Aorta (tissue), 5 donors: ENCODE measurements at regions not wholly inside any gene's neighbourhood (a gene's known extent, or its start where the extent isn't known, plus 50 kb on each side); places are given as distances from the start of the nearest gene placed in this dataset.

Experiments used
- ATAC-seq: fragments of 200-7000 bp; cut with Tn5 transposase; one replicate; pipeline ENCODE4 v1.9.1; 2022; ENCODE audit warnings: moderate library complexity; ENCODE audit not compliant: low FRiP score
- DNase-seq, 2 donors: peaks; one replicate each; pipeline ENCODE4 v3.0.0-alpha.2; 2020
- H3K27ac ChIP-seq, 2 donors: one replicate each; pipeline ENCODE4 v1.5.1; 2013; ENCODE audit warnings: low read length in 2 of 2, mild to moderate bottlenecking in 2 of 2, moderate library complexity in 2 of 2, control low read depth in 1 of 2, inconsistent platforms in 1 of 2, low read depth in 1 of 2
- H3K27me3 ChIP-seq, 2 donors: one replicate each; pipeline ENCODE4 v1.6.1; 2013; ENCODE audit warnings: control low read depth in 1 of 2, low read length in 1 of 2, mild to moderate bottlenecking in 1 of 2, moderate library complexity in 1 of 2; ENCODE audit not compliant: insufficient read depth in 2 of 2, control insufficient read depth in 1 of 2
- H3K36me3 ChIP-seq, 2 donors: one replicate each; pipeline ENCODE4 v1.6.1; 2013; ENCODE audit warnings: control low read depth in 1 of 2, low read length in 1 of 2, mild to moderate bottlenecking in 1 of 2; ENCODE audit not compliant: insufficient read depth in 2 of 2, control insufficient read depth in 1 of 2
- H3K4me1 ChIP-seq, 2 donors: one replicate each; pipeline ENCODE4 v1.6.1; 2013; ENCODE audit warnings: low read length in 2 of 2, control low read depth in 1 of 2, mild to moderate bottlenecking in 1 of 2, moderate library complexity in 1 of 2; ENCODE audit not compliant: insufficient read depth in 2 of 2, control insufficient read depth in 1 of 2
- H3K4me3 ChIP-seq, 2 donors: one replicate each; pipeline ENCODE4 v1.5.1; 2013; ENCODE audit warnings: low read length in 2 of 2, control low read depth in 1 of 2, mild to moderate bottlenecking in 1 of 2
- H3K9me3 ChIP-seq: one replicate; pipeline ENCODE4 v1.6.1; 2013; ENCODE audit warnings: mild to moderate bottlenecking, low read length; ENCODE audit not compliant: control insufficient read depth
- WGBS, 2 donors: extraction: QIAGEN DNeasy Blood & Tissue Kit; methylation state at CpG; one replicate each; pipeline ENCODE4 v1.1.7; 2013; 5-methylcytosine and 5-hydroxymethylcytosine counted together
- intact Hi-C, 2 donors: fragments of 100-400 bp; cut with DNase I; formaldehyde crosslinking; loops; one replicate each; pipeline versions ENCODE4 v1.14.2 to v1.15.0; 2022
- donor health status: healthy with polysubstance abuse.
- donor health status: Bipolar disorder and iron deficiency.
- donor health status: DM: no; HTN: no; CAD: no.
- donor health status: DM: no; HTN: no; CAD: no.
- donor health status: DM: yes; HTN: yes; CAD: no.

DNA sequence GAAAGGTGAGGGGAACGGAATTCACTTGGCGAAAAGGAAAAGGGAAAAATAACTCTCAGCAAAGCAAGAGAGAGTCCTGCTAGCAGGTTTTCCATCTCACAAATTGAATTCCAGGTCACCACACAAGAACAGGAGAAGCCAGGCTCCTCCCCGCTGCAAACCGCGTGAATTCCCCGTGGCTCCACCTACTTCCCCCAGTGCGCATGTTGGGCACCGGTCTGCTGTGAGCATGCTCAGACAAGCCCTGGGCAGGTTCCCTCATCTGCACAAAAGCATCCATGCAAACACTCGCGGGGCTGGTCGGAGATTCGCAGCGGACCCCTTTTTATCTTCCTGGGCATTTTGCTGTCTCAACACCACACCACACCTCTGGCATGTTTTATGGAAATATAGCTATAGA lies 58.5 kb upstream of the S1PR3 start:
- peaks cover 3% of the 10 kb centered on the region for H3K9me3 ChIP-seq
- no peak for ATAC-seq
- no peak for DNase-seq
- H3K27me3 ChIP-seq: no peaks in the 10 kb centered on the region
- 76 to 83% methylated on average over 13 of the region's 13 CpGs for WGBS, 2 donors
- H3K4me1 ChIP-seq: no peaks in the 10 kb centered on the region
- no peak overlapping the region for H3K27ac ChIP-seq
- H3K4me3 ChIP-seq: no peak overlapping the region
- no peaks in the 10 kb centered on the region for H3K36me3 ChIP-seq
- intact Hi-C loops: no loop called here

DNA sequence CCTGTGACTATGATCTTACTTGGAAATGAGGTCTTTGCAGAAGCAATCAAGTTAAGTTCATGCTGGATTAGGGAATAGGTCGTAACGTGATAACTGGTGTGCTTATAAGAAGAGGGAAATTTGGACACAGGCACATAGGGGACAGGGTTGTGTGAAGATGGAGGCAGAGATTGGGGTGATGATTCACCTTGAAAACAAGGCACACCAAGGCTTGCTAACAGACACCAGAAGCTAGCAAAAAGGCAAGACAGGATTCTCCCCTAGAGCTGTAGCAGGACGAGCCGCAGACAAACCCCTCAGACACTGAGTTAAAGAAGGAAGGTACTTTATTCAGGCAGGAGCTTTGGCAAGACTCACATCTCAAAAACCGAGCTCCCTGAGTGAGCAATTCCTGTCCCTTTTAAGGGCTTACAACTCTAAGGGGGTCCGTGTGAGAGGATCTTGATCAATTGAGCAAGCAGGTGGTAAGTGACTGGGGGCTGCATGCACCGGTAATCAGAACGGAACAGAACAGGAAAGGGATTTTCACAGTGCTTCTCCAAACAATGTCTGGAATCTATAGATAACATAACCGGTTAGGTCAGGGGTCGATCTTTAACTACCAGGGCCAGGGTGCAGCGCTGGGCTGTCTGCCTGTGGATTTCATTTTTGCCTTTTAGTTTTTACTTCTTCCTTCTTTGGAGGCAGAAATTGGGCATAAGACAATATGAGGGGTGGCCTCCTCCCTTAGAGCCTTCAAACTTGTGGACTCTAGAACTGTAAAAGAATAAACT lies 57.5 kb upstream of the S1PR3 start:
- Histone ChIP-seq H3K4me1 (no peaks in the 10 kb centered on the region), H3K27ac (no peak overlapping the region), H3K4me3 (no peak overlapping the region), H3K27me3 (no peaks in the 10 kb centered on the region), H3K9me3 (peaks cover 3% of the 10 kb centered on the region), H3K36me3 (no peaks in the 10 kb centered on the region)
- ATAC-seq (no peak), DNase-seq (no peak)
- intact Hi-C loops: no loop called here
- WGBS, 2 donors: 64 to 77% methylated on average over 11 of the region's 11 CpGs

DNA sequence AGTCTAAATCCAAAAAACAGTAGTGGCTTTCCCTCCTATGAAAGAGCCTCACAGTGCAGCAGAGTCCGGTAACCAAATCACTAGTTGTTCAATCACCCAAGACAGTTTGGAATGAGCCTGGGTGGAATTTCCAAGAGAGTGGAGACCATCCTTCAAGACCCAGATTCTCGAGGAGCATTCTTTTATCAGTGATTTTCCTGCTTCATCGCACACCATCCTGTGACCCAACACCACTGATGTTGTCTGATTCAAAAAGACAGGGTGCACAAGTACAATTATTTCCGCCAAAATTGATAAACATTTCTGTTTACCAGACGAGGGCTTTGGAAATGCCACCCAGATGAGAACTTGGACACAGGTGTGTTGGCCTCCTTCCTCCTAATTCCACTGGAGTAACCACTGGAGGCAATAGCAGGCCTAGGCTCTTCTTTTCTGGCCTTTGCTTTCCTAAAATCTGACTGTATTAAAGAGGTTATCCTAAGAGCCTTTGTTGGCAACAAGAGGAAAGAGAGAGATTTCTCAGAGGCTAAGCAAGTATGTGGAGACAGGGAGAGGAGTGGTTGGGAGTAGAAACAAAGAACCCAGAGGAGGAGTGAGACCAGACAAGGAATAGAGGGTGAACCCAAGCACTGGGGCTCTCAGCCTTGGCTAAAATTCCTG lies 56.3 kb upstream of the S1PR3 start:
- Histone ChIP-seq H3K4me1 (no peaks in the 10 kb centered on the region), H3K27ac (no peak overlapping the region), H3K9me3 (peaks cover 3% of the 10 kb centered on the region), H3K4me3 (no peak overlapping the region), H3K27me3 (no peaks in the 10 kb centered on the region), H3K36me3 (no peaks in the 10 kb centered on the region)
- ATAC-seq (no peak), DNase-seq (no peak)
- intact Hi-C loops: no loop called here
- WGBS, 2 donors: 73 to 74% methylated on average over 5 of the region's 5 CpGs

DNA sequence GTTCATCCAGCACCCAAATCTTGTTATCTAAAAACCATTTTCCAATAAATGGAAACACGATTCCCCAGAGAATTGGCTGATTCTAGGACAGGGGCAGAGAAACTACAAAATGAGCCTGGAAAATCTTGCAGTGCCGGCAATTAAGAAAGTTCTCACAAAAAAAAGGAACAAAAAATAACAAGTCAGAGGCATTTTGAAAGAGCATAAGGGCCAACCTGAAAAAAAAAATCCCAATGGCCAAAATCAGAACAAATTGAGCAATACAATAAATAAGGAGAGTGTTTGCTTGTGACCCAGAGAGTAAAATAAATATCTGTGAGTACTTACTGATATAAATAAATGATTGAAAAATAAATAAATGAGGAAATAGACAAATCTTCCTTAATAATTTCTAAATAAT lies 55.1 kb upstream of the S1PR3 start:
- H3K27ac ChIP-seq: no peak overlapping the region
- intact Hi-C loops: no loop called here
- no peaks in the 10 kb centered on the region for H3K9me3 ChIP-seq
- no peaks in the 10 kb centered on the region for H3K36me3 ChIP-seq
- ATAC-seq (no peak), DNase-seq (no peak)
- WGBS, 2 donors: 79 to 83% methylated on average over 2 of the region's 2 CpGs
- no peaks in the 10 kb centered on the region for H3K4me1 ChIP-seq
- no peaks in the 10 kb centered on the region for H3K27me3 ChIP-seq
- no peak overlapping the region for H3K4me3 ChIP-seq

DNA sequence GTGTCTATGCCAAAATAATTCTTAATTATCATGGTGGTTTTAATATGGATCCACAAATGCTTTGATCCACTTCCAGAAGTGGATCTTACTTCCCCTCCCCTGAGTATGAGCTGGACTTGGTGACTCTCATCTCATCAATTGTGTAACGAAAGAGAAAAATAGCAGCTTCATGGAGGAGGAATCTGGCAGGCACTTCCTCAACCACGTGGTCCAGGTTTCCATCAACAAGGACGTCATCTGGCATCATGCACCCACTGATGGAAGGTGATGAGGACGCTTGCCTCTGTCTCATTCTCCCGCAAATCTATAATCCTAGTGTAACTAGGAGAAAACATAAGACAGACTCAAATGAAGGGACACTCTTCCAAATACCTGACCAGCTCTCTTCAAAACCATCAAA lies 54.6 kb upstream of the S1PR3 start:
- intact Hi-C loops: no loop called here
- no peak overlapping the region for H3K4me3 ChIP-seq
- no peaks in the 10 kb centered on the region for H3K36me3 ChIP-seq
- H3K27ac ChIP-seq: no peak overlapping the region
- DNase-seq (no peak), ATAC-seq (no peak)
- 61 to 62% methylated on average over 5 of the region's 5 CpGs for WGBS, 2 donors
- H3K9me3 ChIP-seq: no peaks in the 10 kb centered on the region
- H3K4me1 ChIP-seq: no peaks in the 10 kb centered on the region
- no peaks in the 10 kb centered on the region for H3K27me3 ChIP-seq

DNA sequence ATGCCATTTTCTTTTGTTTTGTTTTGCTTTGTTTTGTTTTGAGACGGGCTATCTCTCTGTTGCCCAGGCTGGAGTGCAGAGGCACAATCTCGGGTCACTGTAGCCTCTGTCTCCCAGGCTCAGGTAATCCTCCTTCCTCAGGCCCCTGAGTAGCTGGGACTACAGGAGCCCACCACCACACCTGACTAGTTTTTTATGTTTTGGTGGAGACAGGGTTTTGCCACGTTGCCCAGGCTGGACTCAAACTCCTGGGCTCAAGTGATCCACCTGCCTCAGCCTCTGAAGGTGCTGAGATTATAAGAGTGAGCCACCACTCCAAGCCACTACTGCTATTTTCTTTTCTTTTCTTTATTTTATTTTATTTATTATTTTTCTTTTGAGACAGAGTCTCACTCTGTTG lies 54.0 kb upstream of the S1PR3 start:
- Histone ChIP-seq H3K27ac (no peak overlapping the region), H3K4me3 (no peak overlapping the region), H3K9me3 (no peaks in the 10 kb centered on the region), H3K27me3 (no peaks in the 10 kb centered on the region), H3K4me1 (no peaks in the 10 kb centered on the region), H3K36me3 (no peaks in the 10 kb centered on the region)
- 62 to 68% methylated on average over 3 of the region's 3 CpGs for WGBS, 2 donors
- DNase-seq (no peak), ATAC-seq (no peak)
- intact Hi-C loops: no loop called here

DNA sequence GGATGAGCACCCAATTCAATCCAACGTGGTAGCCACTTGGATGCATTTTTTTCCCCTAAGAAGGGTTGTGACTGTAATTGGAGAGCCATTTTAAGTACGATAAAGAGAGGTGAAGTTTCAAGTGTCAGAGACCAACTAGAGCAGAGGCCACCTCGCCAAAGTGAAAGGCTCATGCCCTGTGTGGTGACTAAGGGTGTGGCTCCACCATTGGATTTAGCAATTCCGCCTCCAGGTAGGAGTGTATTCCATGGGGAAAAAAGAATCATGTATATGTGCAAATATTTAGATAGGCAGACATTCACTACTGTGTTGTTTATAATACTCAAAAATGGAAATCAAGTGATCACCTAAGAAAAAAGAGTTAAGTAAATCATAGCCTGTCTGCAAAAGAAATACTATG lies 53.1 kb upstream of the S1PR3 start:
- intact Hi-C loops: no loop called here
- Histone ChIP-seq H3K27me3 (no peaks in the 10 kb centered on the region), H3K4me1 (no peaks in the 10 kb centered on the region), H3K4me3 (no peak overlapping the region), H3K36me3 (no peaks in the 10 kb centered on the region), H3K27ac (no peak overlapping the region), H3K9me3 (no peaks in the 10 kb centered on the region)
- DNase-seq: no peak
- 90% methylated on average over 4 of the region's 4 CpGs for WGBS, 2 donors
- ATAC-seq: no peak
